ENCODE measurements at regions not wholly inside any gene's neighbourhood (a gene's known extent, or its start where the extent isn't known, plus 50 kb on each side); places are given as distances from the start of the nearest gene placed in this dataset.

DNA sequence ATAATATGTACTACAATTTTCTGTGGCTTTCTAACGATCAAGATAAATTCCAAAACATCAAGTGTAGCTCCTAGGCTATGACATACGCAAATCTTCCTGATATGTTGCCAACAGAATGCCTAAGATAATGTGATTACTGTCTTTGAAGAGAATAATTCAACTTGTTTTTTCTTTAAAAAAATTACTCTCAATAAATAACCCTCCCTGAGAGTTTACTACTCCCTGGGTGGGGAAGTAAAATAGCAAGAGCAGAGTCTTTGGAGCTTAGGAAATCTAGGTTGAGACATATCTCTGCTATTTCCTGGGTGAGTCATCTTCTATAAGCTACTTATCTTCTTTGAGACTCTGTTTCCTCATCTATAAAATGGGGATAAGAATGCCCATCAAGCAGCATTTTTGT, 201.2 kb downstream of the ACTL7B start:
- no peak overlapping the region for H3K4me3 ChIP-seq (ENCODE audit: severe bottlenecking)
- H3K36me3 ChIP-seq (ENCODE audit: low read depth) = no peaks in the 10 kb centered on the region
- no peaks in the 10 kb centered on the region for H3K27me3 ChIP-seq (ENCODE audit: insufficient read depth, poor library complexity, severe bottlenecking)
- peaks cover 2% of the 10 kb centered on the region for H3K9me3 ChIP-seq (ENCODE audit: severe bottlenecking)
- TF ChIP-seq, protein P1, sequence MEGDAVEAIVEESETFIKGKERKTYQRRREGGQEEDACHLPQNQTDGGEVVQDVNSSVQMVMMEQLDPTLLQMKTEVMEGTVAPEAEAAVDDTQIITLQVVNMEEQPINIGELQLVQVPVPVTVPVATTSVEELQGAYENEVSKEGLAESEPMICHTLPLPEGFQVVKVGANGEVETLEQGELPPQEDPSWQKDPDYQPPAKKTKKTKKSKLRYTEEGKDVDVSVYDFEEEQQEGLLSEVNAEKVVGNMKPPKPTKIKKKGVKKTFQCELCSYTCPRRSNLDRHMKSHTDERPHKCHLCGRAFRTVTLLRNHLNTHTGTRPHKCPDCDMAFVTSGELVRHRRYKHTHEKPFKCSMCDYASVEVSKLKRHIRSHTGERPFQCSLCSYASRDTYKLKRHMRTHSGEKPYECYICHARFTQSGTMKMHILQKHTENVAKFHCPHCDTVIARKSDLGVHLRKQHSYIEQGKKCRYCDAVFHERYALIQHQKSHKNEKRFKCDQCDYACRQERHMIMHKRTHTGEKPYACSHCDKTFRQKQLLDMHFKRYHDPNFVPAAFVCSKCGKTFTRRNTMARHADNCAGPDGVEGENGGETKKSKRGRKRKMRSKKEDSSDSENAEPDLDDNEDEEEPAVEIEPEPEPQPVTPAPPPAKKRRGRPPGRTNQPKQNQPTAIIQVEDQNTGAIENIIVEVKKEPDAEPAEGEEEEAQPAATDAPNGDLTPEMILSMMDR (IDR thresholded peaks at IDR 0.05; ENCODE audit: poor library complexity, severe bottlenecking) = no peak
- no peak for DNase-seq (ENCODE audit: low spot score)
- no peaks in the 10 kb centered on the region for H3K4me1 ChIP-seq (ENCODE audit: insufficient read depth, poor library complexity, severe bottlenecking)
- no peak overlapping the region for H3K27ac ChIP-seq (ENCODE audit: poor library complexity, severe bottlenecking)
- ATAC-seq (ENCODE audit: low read depth) = no peak

- no peaks in the 10 kb centered on the region for H3K4me1 ChIP-seq (ENCODE audit: insufficient read depth, poor library complexity, severe bottlenecking)
- no peaks in the 10 kb centered on the region for H3K36me3 ChIP-seq (ENCODE audit: low read depth)
- H3K4me3 ChIP-seq (ENCODE audit: severe bottlenecking) = no peak overlapping the region
- ATAC-seq (ENCODE audit: low read depth) (no peak), DNase-seq (ENCODE audit: low spot score) (no peak)
- TF ChIP-seq, protein P1 (IDR thresholded peaks at IDR 0.05; ENCODE audit: poor library complexity, severe bottlenecking) = no peak
- no peak overlapping the region for H3K27ac ChIP-seq (ENCODE audit: poor library complexity, severe bottlenecking)
- no peaks in the 10 kb centered on the region for H3K27me3 ChIP-seq (ENCODE audit: insufficient read depth, poor library complexity, severe bottlenecking)
- no peaks in the 10 kb centered on the region for H3K9me3 ChIP-seq (ENCODE audit: severe bottlenecking)
Measured at GRCh38 chr9:108652851-108653250, 202.9 kb downstream of the ACTL7B start.

- Histone ChIP-seq H3K27ac (ENCODE audit: poor library complexity, severe bottlenecking) (no peak overlapping the region), H3K4me1 (ENCODE audit: insufficient read depth, poor library complexity, severe bottlenecking) (no peaks in the 10 kb centered on the region), H3K9me3 (ENCODE audit: severe bottlenecking) (no peaks in the 10 kb centered on the region), H3K27me3 (ENCODE audit: insufficient read depth, poor library complexity, severe bottlenecking) (no peaks in the 10 kb centered on the region), H3K4me3 (ENCODE audit: severe bottlenecking) (no peak overlapping the region), H3K36me3 (ENCODE audit: low read depth) (no peaks in the 10 kb centered on the region)
- ATAC-seq (ENCODE audit: low read depth) (no peak), DNase-seq (ENCODE audit: low spot score) (no peak)
- TF ChIP-seq, protein P1 (IDR thresholded peaks at IDR 0.05; ENCODE audit: poor library complexity, severe bottlenecking) = no peak
Measured at GRCh38 chr9:108650826-108651225, 205.0 kb downstream of the ACTL7B start.

GRCh38 chr9:108645520-108645919, 210.3 kb downstream of the ACTL7B start:
- Histone ChIP-seq H3K4me3 (ENCODE audit: severe bottlenecking) (no peak overlapping the region), H3K9me3 (ENCODE audit: severe bottlenecking) (no peaks in the 10 kb centered on the region), H3K4me1 (ENCODE audit: insufficient read depth, poor library complexity, severe bottlenecking) (no peaks in the 10 kb centered on the region), H3K36me3 (ENCODE audit: low read depth) (no peaks in the 10 kb centered on the region), H3K27me3 (ENCODE audit: insufficient read depth, poor library complexity, severe bottlenecking) (no peaks in the 10 kb centered on the region), H3K27ac (ENCODE audit: poor library complexity, severe bottlenecking) (no peak overlapping the region)
- TF ChIP-seq, protein P1 (IDR thresholded peaks at IDR 0.05; ENCODE audit: poor library complexity, severe bottlenecking) = no peak
- ATAC-seq (ENCODE audit: low read depth) (no peak), DNase-seq (ENCODE audit: low spot score) (no peak)

- no peaks in the 10 kb centered on the region for H3K9me3 ChIP-seq (ENCODE audit: severe bottlenecking)
- DNase-seq (ENCODE audit: low spot score) (no peak), ATAC-seq (ENCODE audit: low read depth) (no peak)
- H3K36me3 ChIP-seq (ENCODE audit: low read depth) = no peaks in the 10 kb centered on the region
- H3K4me3 ChIP-seq (ENCODE audit: severe bottlenecking) = no peak overlapping the region
- TF ChIP-seq, protein P1 (IDR thresholded peaks at IDR 0.05; ENCODE audit: poor library complexity, severe bottlenecking) = no peak
- no peaks in the 10 kb centered on the region for H3K4me1 ChIP-seq (ENCODE audit: insufficient read depth, poor library complexity, severe bottlenecking)
- H3K27me3 ChIP-seq (ENCODE audit: insufficient read depth, poor library complexity, severe bottlenecking) = no peaks in the 10 kb centered on the region
- H3K27ac ChIP-seq (ENCODE audit: poor library complexity, severe bottlenecking) = no peak overlapping the region
Measured at GRCh38 chr9:108643731-108644510, 211.9 kb downstream of the ACTL7B start.

All from RWPE2 (cell line).